ENCODE measurements at regions not wholly inside any gene's neighbourhood (a gene's known extent, or its start where the extent isn't known, plus 50 kb on each side); places are given as distances from the start of the nearest gene placed in this dataset.
"Not testable (repeated sequence)": the region's sequence is repeated elsewhere in the genome, so short reads cannot be mapped to it uniquely, and the experiment has no call there.

DNA sequence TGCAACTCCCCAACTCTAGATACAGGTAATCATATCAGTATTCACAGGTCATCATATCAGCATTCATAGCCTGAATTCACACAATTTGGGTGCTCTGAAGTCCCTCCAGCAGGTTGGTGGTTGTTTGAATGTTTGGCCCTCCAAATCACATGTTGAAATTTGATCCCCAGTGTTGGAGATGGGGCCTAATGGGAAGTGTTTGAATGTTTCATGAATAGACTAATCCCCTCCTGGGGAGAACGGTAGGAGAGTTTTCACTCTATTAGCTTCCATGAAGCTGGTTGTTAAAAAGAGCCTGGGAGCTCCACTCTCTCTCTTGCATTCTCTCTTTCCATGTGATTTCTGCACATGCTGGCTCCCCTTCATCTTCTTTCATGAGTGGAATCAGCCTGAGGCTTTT is 288.6 kb upstream of the PCDH9 start:
- DNase-seq: no peak

DNA sequence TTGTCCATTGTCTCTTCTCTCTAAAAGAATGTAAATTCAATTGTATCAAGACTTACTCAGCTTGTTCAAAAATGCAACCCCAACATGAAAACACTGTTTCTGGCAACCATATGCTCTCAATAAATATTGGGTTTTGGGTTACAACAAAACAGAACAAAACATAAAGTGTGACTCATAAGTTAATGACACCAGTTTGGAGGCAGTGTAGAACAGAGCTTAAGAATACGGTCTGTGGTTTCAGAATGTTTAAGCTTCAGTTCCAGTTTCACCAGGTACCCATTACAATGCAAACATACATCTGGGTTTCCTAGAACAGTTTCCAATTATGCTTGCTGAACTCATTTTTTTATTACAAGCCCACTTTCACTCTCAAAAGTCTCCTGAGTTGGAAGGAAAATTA is 285.8 kb upstream of the PCDH9 start:
- DNase-seq: peak; percentile 28

- DNase-seq: no peak
Observed at GRCh38 chr13:67509018-67509417, 278.9 kb upstream of the PCDH9 start.

- DNase-seq: not testable (repeated sequence)
Observed at GRCh38 chr13:67508275-67508674, 278.1 kb upstream of the PCDH9 start.

GRCh38 chr13:67506407-67506806 is 276.3 kb upstream of the PCDH9 start:
- DNase-seq: no peak

- DNase-seq: no peak
Observed at GRCh38 chr13:67505376-67505775, 275.2 kb upstream of the PCDH9 start.

- no peak for DNase-seq
Observed at GRCh38 chr13:67498948-67499347, 268.8 kb upstream of the PCDH9 start.

- no peak for DNase-seq
Observed at GRCh38 chr13:67493835-67494234, 263.7 kb upstream of the PCDH9 start.

DNA sequence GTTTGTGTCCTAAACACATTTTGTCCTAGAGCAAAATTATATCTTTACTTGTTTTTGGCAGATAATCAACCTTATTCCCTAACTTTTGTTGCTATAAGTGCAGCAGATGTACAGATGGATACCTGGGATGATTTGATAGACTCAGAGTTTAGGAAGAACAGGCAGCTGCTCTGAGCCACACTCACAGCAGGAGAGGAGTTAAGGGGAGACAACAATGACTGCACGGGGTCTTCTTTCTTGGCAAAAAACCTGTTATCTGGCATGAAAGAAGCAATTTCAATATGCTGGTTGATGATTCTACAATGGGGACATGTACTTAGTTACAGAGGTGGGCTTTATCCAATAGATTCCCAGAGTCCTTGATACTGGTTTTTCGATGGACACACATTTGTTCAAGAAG is 258.9 kb upstream of the PCDH9 start:
- DNase-seq: no peak

DNA sequence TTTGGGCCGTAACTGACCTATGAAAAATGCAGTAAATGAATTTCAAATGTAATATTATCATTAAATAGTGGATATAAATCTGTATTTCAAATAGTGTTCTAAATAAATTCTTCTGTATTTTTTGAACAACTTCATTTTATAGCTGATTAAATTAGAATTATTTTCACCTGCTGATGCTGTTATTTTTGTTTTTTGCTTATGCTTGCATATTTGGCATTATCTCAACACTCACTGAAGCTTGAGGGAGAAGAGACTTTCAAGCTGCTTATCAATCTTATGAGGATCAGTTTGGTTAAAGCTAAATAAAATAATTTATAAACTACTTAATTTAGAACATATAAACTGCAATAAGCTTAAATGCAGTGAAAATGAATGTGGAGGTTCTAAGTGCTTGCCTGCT is 251.3 kb upstream of the PCDH9 start:
- DNase-seq: no peak

DNA sequence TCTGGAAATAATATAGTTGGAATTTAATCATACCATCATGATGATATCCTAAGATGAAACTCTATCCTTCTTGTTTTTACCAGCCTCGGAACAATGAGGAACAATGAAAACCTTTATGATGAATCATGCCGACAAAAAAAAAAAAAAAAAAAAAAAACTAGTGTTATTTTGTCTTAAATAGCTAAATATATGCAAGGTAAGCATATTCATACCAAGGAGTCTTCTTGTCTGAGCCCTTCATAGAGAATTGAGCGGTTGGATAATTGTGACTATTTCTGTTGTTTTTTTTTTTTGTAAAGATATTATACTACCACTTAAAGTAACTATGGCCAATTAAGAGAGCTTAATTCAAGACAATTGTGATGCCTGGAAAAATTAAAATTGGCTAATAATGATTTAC is 244.0 kb upstream of the PCDH9 start:
- no peak for DNase-seq

- no peak for DNase-seq
Observed at GRCh38 chr13:67469623-67470022, 239.5 kb upstream of the PCDH9 start.

DNA sequence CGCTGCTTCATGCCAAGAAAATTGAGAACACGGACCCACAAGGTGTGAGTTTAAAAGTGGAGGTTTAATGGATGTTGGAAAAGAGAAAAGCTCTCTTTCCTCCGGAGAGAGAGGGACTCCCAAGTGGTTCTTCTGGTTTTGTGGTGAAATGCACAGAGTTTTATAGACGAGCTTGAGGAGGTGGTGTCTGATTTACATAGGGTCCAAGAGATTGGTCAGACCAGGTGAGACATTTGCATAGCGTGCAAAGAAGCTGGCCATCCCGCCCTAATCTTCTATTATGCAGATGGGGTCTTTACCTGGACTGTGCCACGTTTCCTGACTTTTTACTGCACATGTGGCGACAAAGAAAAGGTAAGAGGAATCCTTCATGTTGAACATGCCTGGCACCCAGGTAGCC is 236.4 kb upstream of the PCDH9 start:
- DNase-seq: no peak

DNA sequence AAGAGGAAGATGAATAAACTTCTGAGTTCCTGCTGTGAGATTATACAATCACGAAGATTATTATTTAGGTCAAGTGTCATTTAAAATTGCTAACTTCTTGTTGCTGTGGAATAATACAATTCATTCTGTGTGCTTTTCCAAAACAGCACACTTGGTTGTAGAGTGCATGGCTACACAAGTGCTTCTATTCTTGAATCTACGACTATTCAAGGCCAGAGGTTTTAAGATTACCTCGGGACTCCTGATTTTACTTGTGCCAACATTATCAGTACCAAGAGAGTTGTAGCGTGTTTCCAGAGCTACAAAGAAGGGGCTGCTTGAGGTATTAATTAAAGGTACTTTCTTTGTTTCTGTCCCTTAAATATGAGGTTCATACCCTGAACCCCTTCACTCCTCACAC is 234.0 kb upstream of the PCDH9 start:
- DNase-seq: no peak

DNA sequence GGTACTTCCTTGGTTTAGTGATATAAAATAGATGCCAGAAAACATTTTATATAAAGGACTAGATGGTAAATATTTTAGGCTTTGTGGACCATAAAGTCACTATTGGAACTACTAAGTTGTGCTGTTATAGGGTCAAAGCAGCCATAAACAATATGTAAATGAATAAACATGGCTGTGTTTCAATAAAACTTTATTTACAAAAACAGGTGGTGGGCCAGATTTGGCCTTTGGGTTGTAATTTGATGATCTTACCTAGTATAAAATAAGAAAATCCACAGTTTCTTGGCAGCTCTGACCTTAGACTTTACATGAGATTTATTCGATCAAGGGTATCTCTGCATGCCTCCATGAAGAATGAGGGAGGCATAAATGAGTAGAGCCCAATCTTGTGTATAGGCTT is 232.0 kb upstream of the PCDH9 start:
- DNase-seq: no peak

DNA sequence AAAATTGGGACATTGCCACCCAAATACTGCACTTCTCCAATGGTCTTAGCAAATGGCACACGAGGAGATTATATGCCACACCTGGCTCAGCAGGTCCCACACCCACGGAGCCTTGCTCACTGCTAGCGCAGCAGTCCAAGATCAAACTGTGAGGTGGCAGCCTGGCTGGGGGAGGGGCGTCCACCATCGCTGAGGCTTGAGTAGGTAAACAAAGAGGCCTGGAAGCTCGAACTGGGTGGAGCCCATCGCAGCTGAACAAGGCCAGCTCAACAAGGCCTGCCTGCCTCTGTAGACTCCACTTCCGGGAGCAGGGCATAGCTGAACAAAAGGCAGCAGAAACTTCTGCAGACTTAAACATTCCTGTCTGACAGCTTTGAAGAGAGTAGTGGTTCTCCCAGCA is 222.4 kb upstream of the PCDH9 start:
- not testable (repeated sequence) for DNase-seq

GRCh38 chr13:67445436-67445835 is 215.3 kb upstream of the PCDH9 start:
- no peak for DNase-seq

GRCh38 chr13:67443923-67444322 is 213.8 kb upstream of the PCDH9 start:
- no peak for DNase-seq

GRCh38 chr13:67440236-67440975 is 210.3 kb upstream of the PCDH9 start:
- no peak for DNase-seq

- no peak for DNase-seq
Observed at GRCh38 chr13:67439365-67439764, 209.2 kb upstream of the PCDH9 start.

DNA sequence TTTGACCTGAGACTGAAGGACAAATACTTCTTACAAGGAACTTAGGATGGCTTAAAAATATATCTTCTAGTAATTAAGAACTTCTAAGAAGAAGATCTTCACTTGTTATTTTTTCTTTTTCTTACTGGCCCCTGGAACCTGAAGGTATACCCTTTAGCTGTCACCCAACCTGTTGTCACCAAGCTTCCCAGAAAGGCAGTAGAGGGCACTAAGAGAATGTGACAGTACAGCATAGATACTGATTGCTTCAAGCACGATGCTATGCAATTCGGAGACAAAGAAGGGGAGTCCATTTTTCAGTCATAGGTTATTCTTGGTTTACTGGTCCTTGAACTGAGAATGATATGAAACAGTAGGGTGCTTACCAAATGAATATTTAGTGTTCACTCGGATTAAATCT is 208.3 kb upstream of the PCDH9 start:
- DNase-seq: no peak

DNA sequence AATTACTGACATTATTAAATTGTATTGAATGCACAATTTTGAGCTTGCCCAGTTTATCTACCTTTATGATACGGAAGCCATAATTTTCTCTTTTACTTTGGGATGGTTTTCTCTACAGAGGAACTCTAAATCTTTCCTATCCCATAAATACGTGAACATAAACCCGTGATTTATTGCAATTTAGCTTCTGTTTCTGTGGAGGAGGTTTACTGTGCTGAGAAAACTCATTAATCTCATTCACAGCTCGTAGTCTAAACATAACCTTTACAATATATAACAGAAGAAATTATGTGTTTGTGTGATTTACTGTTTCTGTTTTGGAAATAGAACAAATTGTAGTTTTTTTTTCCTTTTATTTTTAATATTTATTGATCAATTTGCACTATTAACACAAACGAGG is 207.1 kb upstream of the PCDH9 start:
- DNase-seq: no peak

GRCh38 chr13:67421475-67421874 is 191.3 kb upstream of the PCDH9 start:
- DNase-seq: no peak

DNA sequence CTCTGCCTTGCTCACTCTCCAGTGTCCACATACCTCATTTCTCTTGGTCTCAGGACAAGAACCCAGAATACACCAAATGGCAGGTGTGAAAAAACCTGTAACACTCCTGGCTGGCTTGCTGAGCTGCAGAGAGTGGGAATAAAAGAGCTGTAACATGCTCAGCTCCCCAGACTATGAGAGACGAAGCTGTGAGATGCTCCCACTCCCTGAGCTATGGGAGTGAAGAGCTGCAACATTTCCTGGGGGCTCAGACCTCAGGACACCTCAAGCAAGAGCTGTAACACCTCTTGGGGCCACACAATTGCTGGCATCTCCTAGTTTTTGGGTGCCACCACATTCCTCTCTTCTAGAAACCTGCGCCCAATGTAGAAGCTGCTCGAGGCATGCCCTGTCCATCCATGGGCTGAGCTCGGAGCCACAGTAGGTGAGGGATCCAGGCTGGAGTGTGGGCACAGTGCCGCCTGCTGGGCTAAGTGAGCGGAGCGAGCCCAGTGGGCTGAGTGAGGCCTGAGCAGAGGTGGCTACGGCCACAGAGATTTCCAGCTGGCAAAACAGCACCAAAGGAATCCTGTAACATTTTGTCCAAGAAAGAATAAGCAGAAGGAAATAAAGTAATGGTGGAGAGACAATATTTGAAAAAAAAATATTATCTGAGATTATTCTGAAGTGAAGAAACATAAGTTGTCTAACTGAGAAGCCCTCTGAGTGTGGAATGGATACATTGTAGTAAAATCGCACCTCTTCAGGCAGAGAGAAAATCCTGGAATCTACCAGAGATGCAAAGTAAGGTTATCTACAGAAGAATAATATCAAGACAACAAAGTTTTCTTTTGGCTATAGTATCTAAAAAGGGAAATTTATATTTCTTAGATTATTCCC is 186.2 kb upstream of the PCDH9 start:
- no peak for DNase-seq

Measured in skin of body (tissue), 1 donor.